H9 (cell line): ENCODE measurements at regions not wholly inside any gene's neighbourhood (a gene's known extent, or its start where the extent isn't known, plus 50 kb on each side); places are given as distances from the start of the nearest gene placed in this dataset.

Source experiments
- DNase-seq: peaks from one replicate; pipeline ENCODE4 v3.0.0-alpha.2; 2017
- H2AFZ ChIP-seq: one replicate; pipeline ENCODE4 v1.6.1; 2013; ENCODE audit warnings: mild to moderate bottlenecking, low read length, control low read depth, moderate library complexity
- H2AK5ac ChIP-seq: 2 replicates; pipeline ENCODE4 v1.6.1; 2013; ENCODE audit warnings: low read length, control low read depth, mixed read lengths; ENCODE audit not compliant: insufficient read length
- H2BK120ac ChIP-seq: one replicate; pipeline ENCODE4 v1.6.1; 2013; ENCODE audit warnings: low read depth, mild to moderate bottlenecking, low read length, control low read depth, inconsistent platforms; ENCODE audit not compliant: poor library complexity, severe bottlenecking
- H2BK12ac ChIP-seq: 2 replicates; pipeline ENCODE4 v1.6.1; 2013; ENCODE audit warnings: low read length, control low read depth, mixed read lengths, low read depth; ENCODE audit not compliant: insufficient read length
- H2BK15ac ChIP-seq: 2 replicates; pipeline ENCODE4 v1.6.1; 2013; ENCODE audit warnings: low read depth, low read length, control low read depth
- H2BK20ac ChIP-seq: one replicate; pipeline ENCODE4 v1.6.1; 2013; ENCODE audit warnings: low read depth, mild to moderate bottlenecking, low read length, control low read depth, inconsistent platforms; ENCODE audit not compliant: poor library complexity, severe bottlenecking
- H2BK5ac ChIP-seq: 2 replicates; pipeline ENCODE4 v1.6.1; 2013; ENCODE audit warnings: low read length, control low read depth, mixed read lengths; ENCODE audit not compliant: insufficient read length
- H3K14ac ChIP-seq: 2 replicates; pipeline ENCODE4 v1.6.1; 2013; ENCODE audit warnings: low read length, control low read depth; ENCODE audit not compliant: insufficient read depth
- H3K18ac ChIP-seq: 2 replicates; pipeline ENCODE4 v1.6.1; 2013; ENCODE audit warnings: low read depth, mild to moderate bottlenecking, mixed read lengths, low read length, control low read depth; ENCODE audit not compliant: insufficient read length
- H3K23ac ChIP-seq: 2 replicates; pipeline ENCODE4 v1.6.1; 2013; ENCODE audit warnings: low read length, control low read depth, mixed read lengths, low read depth; ENCODE audit not compliant: insufficient read length
- H3K23me2 ChIP-seq: 2 replicates; pipeline ENCODE4 v1.6.1; 2013; ENCODE audit warnings: low read depth, mild to moderate bottlenecking, mixed read lengths, low read length, control low read depth; ENCODE audit not compliant: insufficient read length, poor library complexity, severe bottlenecking
- H3K27ac ChIP-seq: 2 replicates; pipeline ENCODE4 v1.5.1; 2013; ENCODE audit warnings: low read length, control low read depth, mixed read lengths, low read depth; ENCODE audit not compliant: insufficient read length
- H3K27me3 ChIP-seq: 2 replicates; pipeline ENCODE4 v1.6.1; 2013; ENCODE audit warnings: low read length, control low read depth, inconsistent platforms; ENCODE audit not compliant: insufficient read depth
- H3K4ac ChIP-seq: 2 replicates; pipeline ENCODE4 v1.6.1; 2013; ENCODE audit warnings: low read depth, mild to moderate bottlenecking, control low read depth, inconsistent platforms, low read length, moderate library complexity
- H3K4me1 ChIP-seq: 2 replicates; pipeline ENCODE4 v1.6.1; 2013; ENCODE audit warnings: low read length, control low read depth, inconsistent platforms; ENCODE audit not compliant: insufficient read depth
- H3K4me2 ChIP-seq: 2 replicates; pipeline ENCODE4 v1.6.1; 2013; ENCODE audit warnings: low read length, control low read depth, mixed read lengths; ENCODE audit not compliant: insufficient read length, insufficient read depth
- H3K56ac ChIP-seq: 2 replicates; pipeline ENCODE4 v1.6.1; 2013; ENCODE audit warnings: low read depth, mild to moderate bottlenecking, mixed read lengths, low read length, control low read depth; ENCODE audit not compliant: insufficient read length
- H3K79me1 ChIP-seq: 2 replicates; pipeline ENCODE4 v1.6.1; 2013; ENCODE audit warnings: low read depth, mild to moderate bottlenecking, moderate library complexity, low read length, control low read depth, inconsistent platforms; ENCODE audit not compliant: insufficient read depth, poor library complexity, severe bottlenecking
- H3K79me2 ChIP-seq: 2 replicates; pipeline ENCODE4 v1.6.1; 2013; ENCODE audit warnings: low read length, control low read depth, inconsistent platforms; ENCODE audit not compliant: insufficient read depth
- H3K9ac ChIP-seq: 2 replicates; pipeline ENCODE4 v1.6.1; 2013; ENCODE audit warnings: low read length, control low read depth, mixed read lengths; ENCODE audit not compliant: insufficient read length; ENCODE audit errors: extremely low read depth
- H3K9me3 ChIP-seq: one replicate; pipeline ENCODE4 v1.6.1; 2013; ENCODE audit warnings: low read depth, low read length, inconsistent platforms; ENCODE audit not compliant: control insufficient read depth
- H3T11ph ChIP-seq: one replicate; pipeline ENCODE4 v1.6.1; 2013; ENCODE audit warnings: mild to moderate bottlenecking, low read length, control low read depth, inconsistent platforms
- H4K20me1 ChIP-seq: one replicate; pipeline ENCODE4 v1.6.1; 2013; ENCODE audit not compliant: control insufficient read depth, insufficient read length, insufficient read depth
- H4K5ac ChIP-seq: 2 replicates; pipeline ENCODE4 v1.6.1; 2013; ENCODE audit warnings: low read depth, mild to moderate bottlenecking, mixed read lengths, low read length, control low read depth; ENCODE audit not compliant: insufficient read length
- H4K8ac ChIP-seq: replicated peaks from 2 replicates; pipeline ENCODE4 v1.6.1; 2013; ENCODE audit warnings: low read length, control low read depth, mixed read lengths, low read depth; ENCODE audit not compliant: insufficient read length
- H4K91ac ChIP-seq: 2 replicates; pipeline ENCODE4 v1.6.1; 2013; ENCODE audit warnings: low read depth, mild to moderate bottlenecking, moderate library complexity, mixed read lengths, low read length, control low read depth; ENCODE audit not compliant: insufficient read length
- H3K27ac Mint-ChIP-seq, 3 experiments: 2 replicates in 2 of 3; 3 replicates in 1 of 3; pipeline ENCODE4 v1.8.0; 2020 to 2021; ENCODE audit warnings: mixed read lengths in 3 of 3, mild to moderate bottlenecking in 1 of 3, moderate library complexity in 1 of 3
- H3K27me3 Mint-ChIP-seq: 2 replicates; pipeline ENCODE4 v1.8.0; 2021; ENCODE audit warnings: low read depth, mild to moderate bottlenecking, moderate library complexity, mixed read lengths
- H3K36me3 Mint-ChIP-seq, 3 experiments: 2 replicates in 2 of 3; 3 replicates in 1 of 3; pipeline ENCODE4 v1.8.0; 2020 to 2021; ENCODE audit warnings: low read depth in 3 of 3, mixed read lengths in 3 of 3; ENCODE audit not compliant: insufficient read depth in 1 of 3
- H3K4me1 Mint-ChIP-seq, 2 experiments: 2 replicates each; pipeline ENCODE4 v1.8.0; 2020; ENCODE audit warnings: mixed read lengths in 2 of 2
- H3K4me3 Mint-ChIP-seq, 2 experiments: 2 replicates in 1 of 2; 3 replicates in 1 of 2; pipeline ENCODE4 v1.8.0; 2020 to 2021; ENCODE audit warnings: mild to moderate bottlenecking in 2 of 2, mixed read lengths in 2 of 2, moderate library complexity in 1 of 2
- H3K9me3 Mint-ChIP-seq, 2 experiments: 2 replicates in 1 of 2; 3 replicates in 1 of 2; pipeline ENCODE4 v1.8.0; 2020; ENCODE audit warnings: mild to moderate bottlenecking in 2 of 2, mixed read lengths in 2 of 2, moderate library complexity in 1 of 2
- CTCF ChIP-seq: fragments of 200-600 bp; sonication (generic); conservative IDR thresholded peaks from 3 replicates; pipeline ENCODE4 v1.8.0; 2021; ENCODE audit warnings: antibody characterized with exemption, mild to moderate bottlenecking
- WGBS: extraction: QIAGEN DNeasy Blood & Tissue Kit; methylation state at CpG from one replicate; pipeline ENCODE4 v1.1.7; 2013; ENCODE audit warnings: missing lambda C conversion rate, low lambda C conversion rate, mixed read lengths; ENCODE audit not compliant: insufficient read length; ENCODE audit errors: extremely low coverage; 5-methylcytosine and 5-hydroxymethylcytosine counted together

GRCh38 chr21:19684328-19684727 is 1280.7 kb upstream of the TMPRSS15 start:
- no CpG with 5 or more reads among the region's 4 CpGs for WGBS
- H2BK12ac ChIP-seq = no peak overlapping the region

More at GRCh38 chr21:19684328-19684727, 1280.7 kb upstream of the TMPRSS15 start:
- Histone ChIP-seq H2BK5ac (no peak overlapping the region), H4K5ac (no peak overlapping the region), H3K4ac (no peak overlapping the region), H3K9ac (no peak overlapping the region), H4K20me1 (no peaks in the 10 kb centered on the region), H3K14ac (no peak overlapping the region), H3K27ac (no peak overlapping the region), H2AFZ (no peak overlapping the region), H2AK5ac (no peak overlapping the region), H4K91ac (no peak overlapping the region), H3T11ph (no peak overlapping the region), H2BK20ac (no peak overlapping the region), H3K23me2 (no peaks in the 10 kb centered on the region), H3K79me1 (no peaks in the 10 kb centered on the region), H3K23ac (no peak overlapping the region), H3K27me3 (no peaks in the 10 kb centered on the region), H3K18ac (no peak overlapping the region), H2BK15ac (no peak overlapping the region), H3K4me1 (no peaks in the 10 kb centered on the region), H4K8ac (no peak overlapping the region), H3K56ac (no peak overlapping the region), H3K4me2 (no peak overlapping the region), H2BK120ac (no peak overlapping the region), H3K79me2 (no peaks in the 10 kb centered on the region), H3K9me3 (no peaks in the 10 kb centered on the region)
- Mint-ChIP-seq H3K27me3 (no peaks in the 10 kb centered on the region), H3K4me1 (peaks cover 0 to 4% of the 10 kb centered on the region in 2 experiments; a peak in 1 of 4 replicates), H3K9me3 (peaks cover 10% of the 10 kb centered on the region in 2 experiments), H3K4me3 (no peak overlapping the region), H3K36me3 (peaks cover 2 to 17% (median 5%) of the 10 kb centered on the region in 3 experiments; a peak in 5 of 7 replicates), H3K27ac (no peak overlapping the region)
- no peak for DNase-seq
- TF ChIP-seq CTCF = no peak
